Tibial nerve (tissue), 4 donors: ENCODE measurements at regions not wholly inside any gene's neighbourhood (a gene's known extent, or its start where the extent isn't known, plus 50 kb on each side); places are given as distances from the start of the nearest gene placed in this dataset.

Experiments
- DNase-seq, 2 donors: peaks; one replicate each; pipeline ENCODE4 v3.0.0-alpha.2; 2019; ENCODE audit warnings: low spot score in 2 of 2
- H3K27ac ChIP-seq, 4 donors: fragments of 200-600 bp; sonication (generic) in 3 of 4; one replicate each; pipeline ENCODE4 v1.5.1; 2017 to 2019; ENCODE audit warnings: mild to moderate bottlenecking in 1 of 4
- H3K27me3 ChIP-seq, 2 donors: fragments of 200-600 bp; sonication (generic) in 1 of 2; one replicate each; pipeline versions ENCODE4 v1.5.1 to v1.6.0; 2017 to 2019
- H3K36me3 ChIP-seq, 3 donors: fragments of 200-600 bp; sonication (generic); one replicate each; pipeline ENCODE4 v1.5.1; 2018 to 2019
- H3K4me1 ChIP-seq, 4 donors: fragments of 200-600 bp; sonication (generic) in 3 of 4; one replicate each; pipeline ENCODE4 v1.5.1; 2017 to 2019
- H3K4me3 ChIP-seq, 4 donors: fragments of 200-600 bp; sonication (generic) in 3 of 4; one replicate each; pipeline ENCODE4 v1.5.1; 2017 to 2019; ENCODE audit warnings: mild to moderate bottlenecking in 1 of 4, moderate library complexity in 1 of 4
- H3K9me3 ChIP-seq, 4 donors: fragments of 200-600 bp; sonication (generic) in 3 of 4; one replicate each; pipeline ENCODE4 v1.5.1; 2017 to 2019
- EP300 ChIP-seq, 2 donors: sonication (generic); formaldehyde crosslinking; IDR thresholded peaks; one replicate each; pipeline ENCODE4 v1.6.1; 2017; ENCODE audit warnings: antibody characterized with exemption in 2 of 2, mild to moderate bottlenecking in 1 of 2
- POLR2A ChIP-seq, 2 donors: fragments of 450-650 bp; IDR thresholded peaks; one replicate each; pipeline ENCODE4 v1.6.1; 2017; ENCODE audit warnings: antibody characterized with exemption in 2 of 2, mild to moderate bottlenecking in 2 of 2, moderate library complexity in 2 of 2
- WGBS, 2 donors: methylation state at CpG; one replicate each; pipeline ENCODE4 v1.1.5; 2018; 5-methylcytosine and 5-hydroxymethylcytosine counted together
- TF ChIP-seq, protein P1 (sequence below), 5 experiments: fragments of 200-600 bp in 3 of 5; fragments of 450-650 bp in 2 of 5; sonication (generic) in 3 of 5; IDR thresholded peaks; one replicate each; pipeline ENCODE4 v1.5.1; 2016 to 2019; ENCODE audit warnings: antibody characterized with exemption in 5 of 5, mild to moderate bottlenecking in 3 of 5, moderate library complexity in 2 of 5

DNA sequence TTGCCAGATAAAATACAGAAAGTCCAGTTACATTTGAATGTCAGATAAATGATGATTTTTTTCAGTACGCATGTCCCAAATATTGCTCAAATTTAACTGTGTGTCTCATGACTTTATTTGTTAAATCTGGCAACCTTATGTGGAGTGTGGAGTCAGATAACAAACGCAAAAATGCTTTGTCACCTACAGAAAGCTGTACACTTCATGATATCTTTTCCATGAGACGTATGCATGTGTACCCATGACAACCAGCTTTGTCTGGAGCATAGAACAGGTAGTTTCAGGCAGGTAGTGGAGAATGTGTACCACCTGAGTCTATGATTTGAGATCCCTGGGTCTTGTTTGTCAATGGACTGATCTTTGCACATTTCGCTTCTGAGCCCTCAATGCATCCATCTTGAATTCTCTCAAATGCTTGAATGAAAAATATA, 105.5 kb upstream of the CPEB4 start:
- Histone ChIP-seq H3K27me3 (no peaks in the 10 kb centered on the region), H3K4me1 (peaks cover 0 to 23% (median 12%) of the 10 kb centered on the region in 4 donors), H3K4me3 (no peak overlapping the region), H3K9me3 (no peaks in the 10 kb centered on the region), H3K27ac (peak overlapping the region; percentile 7 to 76 (median 64)), H3K36me3 (no peaks in the 10 kb centered on the region)
- DNase-seq = no peak
- TF ChIP-seq EP300 (IDR thresholded peaks at IDR 0.05) (no peak), POLR2A (IDR thresholded peaks at IDR 0.05) (no peak)
- TF ChIP-seq, protein P1, sequence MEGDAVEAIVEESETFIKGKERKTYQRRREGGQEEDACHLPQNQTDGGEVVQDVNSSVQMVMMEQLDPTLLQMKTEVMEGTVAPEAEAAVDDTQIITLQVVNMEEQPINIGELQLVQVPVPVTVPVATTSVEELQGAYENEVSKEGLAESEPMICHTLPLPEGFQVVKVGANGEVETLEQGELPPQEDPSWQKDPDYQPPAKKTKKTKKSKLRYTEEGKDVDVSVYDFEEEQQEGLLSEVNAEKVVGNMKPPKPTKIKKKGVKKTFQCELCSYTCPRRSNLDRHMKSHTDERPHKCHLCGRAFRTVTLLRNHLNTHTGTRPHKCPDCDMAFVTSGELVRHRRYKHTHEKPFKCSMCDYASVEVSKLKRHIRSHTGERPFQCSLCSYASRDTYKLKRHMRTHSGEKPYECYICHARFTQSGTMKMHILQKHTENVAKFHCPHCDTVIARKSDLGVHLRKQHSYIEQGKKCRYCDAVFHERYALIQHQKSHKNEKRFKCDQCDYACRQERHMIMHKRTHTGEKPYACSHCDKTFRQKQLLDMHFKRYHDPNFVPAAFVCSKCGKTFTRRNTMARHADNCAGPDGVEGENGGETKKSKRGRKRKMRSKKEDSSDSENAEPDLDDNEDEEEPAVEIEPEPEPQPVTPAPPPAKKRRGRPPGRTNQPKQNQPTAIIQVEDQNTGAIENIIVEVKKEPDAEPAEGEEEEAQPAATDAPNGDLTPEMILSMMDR (IDR thresholded peaks at IDR 0.05) = no peak
- 89 to 92% methylated on average over 4 of the region's 4 CpGs for WGBS, 2 donors

DNA sequence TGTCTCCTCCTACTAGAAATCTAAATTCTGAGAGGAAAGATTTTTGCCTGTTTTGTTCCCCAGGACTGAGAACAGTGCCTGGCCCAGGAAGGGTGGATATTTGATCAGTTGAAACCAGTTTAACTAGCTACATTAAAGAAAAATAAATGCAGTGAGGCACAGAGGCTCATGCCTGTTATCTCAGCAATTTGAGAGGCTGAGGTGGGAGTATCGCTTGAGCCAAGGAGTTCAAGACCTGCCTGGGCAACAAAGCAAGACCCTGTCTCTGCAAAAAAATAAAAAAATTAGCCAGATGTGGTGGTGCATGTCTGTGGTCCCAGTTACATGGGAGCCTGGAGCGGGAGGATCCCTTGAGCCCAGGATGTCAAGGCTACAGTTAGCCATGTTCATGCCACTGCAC, 104.8 kb upstream of the CPEB4 start:
- no peak for TF ChIP-seq POLR2A (IDR thresholded peaks at IDR 0.05)
- TF ChIP-seq EP300 (IDR thresholded peaks at IDR 0.05) = no peak
- TF ChIP-seq, protein P1 (IDR thresholded peaks at IDR 0.05) = no peak
- H3K4me1 ChIP-seq = peaks cover 0 to 23% (median 12%) of the 10 kb centered on the region in 4 donors
- DNase-seq = no peak
- H3K27ac ChIP-seq = peak overlapping the region in 1 of 4 donors; percentile 71
- no peaks in the 10 kb centered on the region for H3K9me3 ChIP-seq
- no peaks in the 10 kb centered on the region for H3K27me3 ChIP-seq
- H3K36me3 ChIP-seq = no peaks in the 10 kb centered on the region
- WGBS, 2 donors = 83 to 88% methylated on average over 2 of the region's 2 CpGs
- no peak overlapping the region for H3K4me3 ChIP-seq

DNA sequence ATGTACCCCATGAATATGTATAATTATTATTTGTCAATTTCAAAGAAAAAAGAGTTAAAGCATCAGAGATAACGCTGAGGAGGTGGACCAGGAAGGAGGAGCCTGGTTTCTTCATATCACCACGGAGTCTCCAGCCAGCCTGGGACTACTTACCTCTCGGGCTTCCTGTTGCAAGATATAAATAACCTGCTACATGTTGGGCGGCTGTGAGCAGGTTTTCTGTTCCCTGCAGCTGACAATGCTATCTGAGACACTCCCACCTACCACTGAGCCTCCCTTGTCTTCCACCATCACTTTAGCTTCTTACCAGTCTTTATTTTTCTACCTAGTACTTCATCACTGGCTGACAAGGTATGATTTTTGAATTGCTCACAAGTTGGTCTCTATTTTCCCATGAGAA, 102.7 kb upstream of the CPEB4 start:
- Histone ChIP-seq H3K27me3 (no peaks in the 10 kb centered on the region), H3K4me1 (peaks cover 0 to 23% (median 12%) of the 10 kb centered on the region in 4 donors), H3K4me3 (no peak overlapping the region), H3K36me3 (no peaks in the 10 kb centered on the region), H3K9me3 (no peaks in the 10 kb centered on the region), H3K27ac (no peak overlapping the region)
- WGBS, 2 donors = 78 to 81% methylated on average over 4 of the region's 4 CpGs
- TF ChIP-seq POLR2A (IDR thresholded peaks at IDR 0.05) = no peak
- TF ChIP-seq EP300 (IDR thresholded peaks at IDR 0.05) = no peak
- TF ChIP-seq, protein P1 (IDR thresholded peaks at IDR 0.05) = no peak
- DNase-seq = no peak

DNA sequence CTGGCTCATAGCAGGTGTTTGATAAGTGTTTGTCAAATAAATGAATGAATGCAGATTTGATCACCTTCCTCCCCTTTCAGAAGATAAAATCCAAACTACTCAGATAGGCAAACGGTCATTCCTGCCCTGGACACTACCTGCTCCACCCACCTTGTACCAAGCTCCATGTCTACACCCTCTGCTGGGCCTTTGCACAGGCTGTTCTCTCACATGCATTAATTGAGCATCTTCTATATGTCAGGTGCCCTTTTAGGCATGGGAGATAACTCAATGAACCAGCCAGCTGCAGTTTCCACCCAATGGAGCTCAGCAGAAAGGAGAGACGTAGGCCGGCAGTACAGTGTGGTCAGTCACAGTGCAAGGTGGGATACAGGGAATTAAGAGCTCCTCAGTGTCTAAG, 102.3 kb upstream of the CPEB4 start:
- H3K9me3 ChIP-seq = no peaks in the 10 kb centered on the region
- no peaks in the 10 kb centered on the region for H3K27me3 ChIP-seq
- no peak overlapping the region for H3K27ac ChIP-seq
- WGBS, 2 donors = 81 to 96% methylated on average over 3 of the region's 3 CpGs
- peaks cover 0 to 23% (median 12%) of the 10 kb centered on the region in 4 donors for H3K4me1 ChIP-seq
- no peaks in the 10 kb centered on the region for H3K36me3 ChIP-seq
- no peak overlapping the region for H3K4me3 ChIP-seq
- DNase-seq = no peak
- no peak for TF ChIP-seq POLR2A (IDR thresholded peaks at IDR 0.05)
- TF ChIP-seq EP300 (IDR thresholded peaks at IDR 0.05) = no peak
- TF ChIP-seq, protein P1 (IDR thresholded peaks at IDR 0.05) = no peak

DNA sequence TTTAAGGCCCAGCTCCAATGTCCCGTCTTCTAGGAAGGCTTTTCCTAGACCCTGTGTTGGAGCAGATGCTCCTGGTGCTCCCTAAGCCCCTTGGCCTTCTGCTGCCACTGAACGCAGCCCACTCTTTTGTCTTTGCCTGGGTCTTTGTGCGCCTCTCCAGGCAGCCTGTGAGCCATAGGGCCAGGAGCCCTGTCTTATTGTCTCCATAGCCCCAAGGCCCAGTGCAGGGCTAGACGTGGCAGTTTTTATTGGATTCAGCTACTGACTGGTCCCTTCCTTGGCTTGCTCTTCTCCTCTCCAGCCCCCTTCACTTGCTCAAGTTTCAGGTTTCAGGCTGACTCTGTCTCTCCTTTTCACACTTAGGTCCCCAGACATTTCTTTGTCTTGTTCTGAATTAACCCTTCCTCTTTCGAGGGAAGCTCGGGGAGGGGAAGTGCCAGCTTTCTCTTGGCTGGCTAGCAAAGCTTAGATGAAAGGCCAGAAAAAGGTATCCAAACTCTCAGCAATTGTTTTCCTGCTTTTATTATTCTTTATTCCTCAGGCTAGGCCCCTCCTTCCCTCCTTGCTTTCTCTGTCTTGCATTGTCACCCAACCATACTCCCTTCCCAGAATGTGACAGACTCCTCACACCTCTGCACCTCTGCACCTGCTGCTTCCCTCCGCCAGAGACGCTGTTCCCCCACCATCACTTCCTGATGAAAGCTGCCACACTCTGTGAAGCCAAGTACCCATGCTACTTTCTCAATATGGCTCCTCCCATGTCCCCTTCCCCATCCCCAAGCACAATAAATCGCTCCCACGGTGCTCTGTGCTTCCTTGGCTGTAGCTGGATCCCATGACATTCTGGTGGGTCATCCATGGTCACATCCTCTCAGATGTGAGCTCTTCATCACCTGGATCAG, 101.6 kb upstream of the CPEB4 start:
- TF ChIP-seq POLR2A (IDR thresholded peaks at IDR 0.05) (no peak), EP300 (IDR thresholded peaks at IDR 0.05) (no peak)
- TF ChIP-seq, protein P1 (IDR thresholded peaks at IDR 0.05) = no peak
- no peak overlapping the region for H3K27ac ChIP-seq
- H3K36me3 ChIP-seq = no peaks in the 10 kb centered on the region
- peaks cover 0 to 18% (median 8%) of the 10 kb centered on the region in 4 donors for H3K4me1 ChIP-seq
- no peaks in the 10 kb centered on the region for H3K27me3 ChIP-seq
- 64 to 65% methylated on average over 10 of the region's 10 CpGs for whole genome bisulfite sequencing, 2 donors
- H3K4me3 ChIP-seq = no peak overlapping the region
- H3K9me3 ChIP-seq = no peaks in the 10 kb centered on the region
- DNase-seq = no peak
